ENCODE measurements at regions not wholly inside any gene's neighbourhood (a gene's known extent, or its start where the extent isn't known, plus 50 kb on each side); places are given as distances from the start of the nearest gene placed in this dataset.

DNA sequence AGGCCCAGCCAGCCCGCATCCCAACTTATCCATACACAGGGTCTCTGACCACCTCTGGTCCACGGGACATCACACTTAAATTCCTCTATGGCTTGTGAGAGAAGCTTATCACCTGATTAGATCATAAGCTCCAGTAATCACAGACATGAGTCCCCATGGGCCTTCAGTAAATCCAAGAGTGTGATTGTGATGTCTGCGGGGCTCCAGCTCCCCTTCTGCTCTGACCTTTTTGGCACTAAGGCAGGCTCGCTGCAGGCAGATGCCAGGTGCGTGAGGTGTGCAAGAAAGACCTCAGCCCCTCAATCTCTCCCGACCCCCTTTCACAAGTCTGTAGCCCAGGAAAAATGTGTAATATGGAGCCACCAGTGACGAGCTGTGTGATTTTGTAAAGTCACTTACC lies 127.6 kb upstream of the DUSP22 start:
- TF ChIP-seq, protein P1, sequence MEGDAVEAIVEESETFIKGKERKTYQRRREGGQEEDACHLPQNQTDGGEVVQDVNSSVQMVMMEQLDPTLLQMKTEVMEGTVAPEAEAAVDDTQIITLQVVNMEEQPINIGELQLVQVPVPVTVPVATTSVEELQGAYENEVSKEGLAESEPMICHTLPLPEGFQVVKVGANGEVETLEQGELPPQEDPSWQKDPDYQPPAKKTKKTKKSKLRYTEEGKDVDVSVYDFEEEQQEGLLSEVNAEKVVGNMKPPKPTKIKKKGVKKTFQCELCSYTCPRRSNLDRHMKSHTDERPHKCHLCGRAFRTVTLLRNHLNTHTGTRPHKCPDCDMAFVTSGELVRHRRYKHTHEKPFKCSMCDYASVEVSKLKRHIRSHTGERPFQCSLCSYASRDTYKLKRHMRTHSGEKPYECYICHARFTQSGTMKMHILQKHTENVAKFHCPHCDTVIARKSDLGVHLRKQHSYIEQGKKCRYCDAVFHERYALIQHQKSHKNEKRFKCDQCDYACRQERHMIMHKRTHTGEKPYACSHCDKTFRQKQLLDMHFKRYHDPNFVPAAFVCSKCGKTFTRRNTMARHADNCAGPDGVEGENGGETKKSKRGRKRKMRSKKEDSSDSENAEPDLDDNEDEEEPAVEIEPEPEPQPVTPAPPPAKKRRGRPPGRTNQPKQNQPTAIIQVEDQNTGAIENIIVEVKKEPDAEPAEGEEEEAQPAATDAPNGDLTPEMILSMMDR (IDR thresholded peaks at IDR 0.05; ENCODE audit: poor library complexity, severe bottlenecking): no peak
- no peak for TF ChIP-seq POLR2AphosphoS5 (IDR thresholded peaks at IDR 0.05)
- no peak for TF ChIP-seq EZH2 (IDR thresholded peaks at IDR 0.05; ENCODE audit: borderline replicate concordance, insufficient read depth, low read length, poor library complexity, severe bottlenecking)
- TF ChIP-seq, protein P2, sequence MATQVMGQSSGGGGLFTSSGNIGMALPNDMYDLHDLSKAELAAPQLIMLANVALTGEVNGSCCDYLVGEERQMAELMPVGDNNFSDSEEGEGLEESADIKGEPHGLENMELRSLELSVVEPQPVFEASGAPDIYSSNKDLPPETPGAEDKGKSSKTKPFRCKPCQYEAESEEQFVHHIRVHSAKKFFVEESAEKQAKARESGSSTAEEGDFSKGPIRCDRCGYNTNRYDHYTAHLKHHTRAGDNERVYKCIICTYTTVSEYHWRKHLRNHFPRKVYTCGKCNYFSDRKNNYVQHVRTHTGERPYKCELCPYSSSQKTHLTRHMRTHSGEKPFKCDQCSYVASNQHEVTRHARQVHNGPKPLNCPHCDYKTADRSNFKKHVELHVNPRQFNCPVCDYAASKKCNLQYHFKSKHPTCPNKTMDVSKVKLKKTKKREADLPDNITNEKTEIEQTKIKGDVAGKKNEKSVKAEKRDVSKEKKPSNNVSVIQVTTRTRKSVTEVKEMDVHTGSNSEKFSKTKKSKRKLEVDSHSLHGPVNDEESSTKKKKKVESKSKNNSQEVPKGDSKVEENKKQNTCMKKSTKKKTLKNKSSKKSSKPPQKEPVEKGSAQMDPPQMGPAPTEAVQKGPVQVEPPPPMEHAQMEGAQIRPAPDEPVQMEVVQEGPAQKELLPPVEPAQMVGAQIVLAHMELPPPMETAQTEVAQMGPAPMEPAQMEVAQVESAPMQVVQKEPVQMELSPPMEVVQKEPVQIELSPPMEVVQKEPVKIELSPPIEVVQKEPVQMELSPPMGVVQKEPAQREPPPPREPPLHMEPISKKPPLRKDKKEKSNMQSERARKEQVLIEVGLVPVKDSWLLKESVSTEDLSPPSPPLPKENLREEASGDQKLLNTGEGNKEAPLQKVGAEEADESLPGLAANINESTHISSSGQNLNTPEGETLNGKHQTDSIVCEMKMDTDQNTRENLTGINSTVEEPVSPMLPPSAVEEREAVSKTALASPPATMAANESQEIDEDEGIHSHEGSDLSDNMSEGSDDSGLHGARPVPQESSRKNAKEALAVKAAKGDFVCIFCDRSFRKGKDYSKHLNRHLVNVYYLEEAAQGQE (IDR thresholded peaks at IDR 0.05; ENCODE audit: borderline replicate concordance): no peak
- no peak for TF ChIP-seq TAF1 (IDR thresholded peaks at IDR 0.05; ENCODE audit: low read depth)
- no peak for TF ChIP-seq RAD21 (conservative IDR thresholded peaks at IDR 0.05)
- TF ChIP-seq EP300 (conservative IDR thresholded peaks at IDR 0.05; ENCODE audit: poor library complexity, severe bottlenecking): no peak
- no peak for TF ChIP-seq MXI1 (conservative IDR thresholded peaks at IDR 0.05; ENCODE audit: poor library complexity, severe bottlenecking)

Measured in neural cell (in vitro differentiated cells).